Liver (tissue), 8 donors: ENCODE measurements at regions not wholly inside any gene's neighbourhood (a gene's known extent, or its start where the extent isn't known, plus 50 kb on each side); places are given as distances from the start of the nearest gene placed in this dataset.
A peak's percentile ranks its signal among the peaks of the same experiment; 100 is the strongest.

ENCODE experiments used
- DNase-seq: peaks from one replicate; pipeline ENCODE4 v3.0.0-alpha.2; 2017; ENCODE audit warnings: low spot score
- H3K27ac ChIP-seq, 2 donors: one replicate each; pipeline ENCODE4 v1.7.0; 2013; ENCODE audit warnings: inconsistent platforms in 2 of 2, low read length in 2 of 2, control low read depth in 1 of 2, low read depth in 1 of 2, mild to moderate bottlenecking in 1 of 2
- H3K27me3 ChIP-seq, 4 donors: one replicate each; pipeline versions ENCODE4 v1.6.1 to v1.7.0; 2013; ENCODE audit warnings: low read length in 3 of 4, inconsistent platforms in 1 of 4, mild to moderate bottlenecking in 1 of 4, moderate library complexity in 1 of 4; ENCODE audit not compliant: control insufficient read depth in 4 of 4, insufficient read depth in 4 of 4
- H3K36me3 ChIP-seq, 4 donors: one replicate each; pipeline versions ENCODE4 v1.6.1 to v1.7.0; 2013; ENCODE audit warnings: low read length in 3 of 4, mild to moderate bottlenecking in 3 of 4, low read depth in 1 of 4, moderate library complexity in 1 of 4; ENCODE audit not compliant: control insufficient read depth in 4 of 4, insufficient read depth in 3 of 4
- H3K4me1 ChIP-seq, 4 donors: one replicate each; pipeline versions ENCODE4 v1.6.1 to v1.7.0; 2013; ENCODE audit warnings: low read length in 3 of 4, mild to moderate bottlenecking in 3 of 4, moderate library complexity in 1 of 4; ENCODE audit not compliant: control insufficient read depth in 4 of 4, insufficient read depth in 4 of 4
- H3K4me3 ChIP-seq, 3 donors: one replicate each; pipeline versions ENCODE4 v1.6.1 to v1.7.0; 2013; ENCODE audit warnings: low read length in 3 of 3, control low read depth in 1 of 3, low read depth in 1 of 3, mild to moderate bottlenecking in 1 of 3
- H3K9ac ChIP-seq, 2 donors: one replicate each; pipeline ENCODE4 v1.7.0; 2013; ENCODE audit warnings: low read length in 2 of 2, mild to moderate bottlenecking in 2 of 2, moderate library complexity in 2 of 2, control low read depth in 1 of 2, low read depth in 1 of 2
- H3K9me3 ChIP-seq, 4 donors: one replicate each; pipeline versions ENCODE4 v1.6.1 to v1.7.0; 2013; ENCODE audit warnings: low read length in 3 of 4; ENCODE audit not compliant: control insufficient read depth in 4 of 4
- EGR1 ChIP-seq, 2 donors: IDR thresholded peaks; 2 replicates each; pipeline ENCODE4 v1.6.1; 2016 to 2018; ENCODE audit warnings: antibody characterized with exemption in 2 of 2, low read depth in 2 of 2
- FOXA1 ChIP-seq: IDR thresholded peaks from 2 replicates; pipeline ENCODE4 v1.6.1; 2016; ENCODE audit warnings: antibody characterized with exemption
- FOXA2 ChIP-seq: IDR thresholded peaks from 2 replicates; pipeline ENCODE4 v1.6.1; 2016; ENCODE audit warnings: antibody characterized with exemption
- HNF4A ChIP-seq, 2 donors: conservative IDR thresholded peaks; 2 replicates each; pipeline ENCODE4 v1.6.1; 2016; ENCODE audit warnings: antibody characterized with exemption in 2 of 2, mild to moderate bottlenecking in 2 of 2
- HNF4G ChIP-seq: IDR thresholded peaks from 2 replicates; pipeline ENCODE4 v1.6.1; 2016; ENCODE audit warnings: antibody characterized with exemption
- JUND ChIP-seq, 2 donors: IDR thresholded peaks; 2 replicates each; pipeline ENCODE4 v1.6.1; 2016; ENCODE audit warnings: antibody characterized with exemption in 2 of 2
- NR2F2 ChIP-seq: IDR thresholded peaks from 2 replicates; pipeline ENCODE4 v1.6.1; 2016; ENCODE audit warnings: antibody characterized with exemption
- RAD21 ChIP-seq, 2 donors: IDR thresholded peaks; 2 replicates each; pipeline ENCODE4 v1.6.1; 2016; ENCODE audit warnings: antibody characterized with exemption in 2 of 2, mild to moderate bottlenecking in 2 of 2
- SP1 ChIP-seq: IDR thresholded peaks from 2 replicates; pipeline ENCODE4 v1.6.1; 2018; ENCODE audit warnings: antibody characterized with exemption, mild to moderate bottlenecking
- TAF1 ChIP-seq: conservative IDR thresholded peaks from 2 replicates; pipeline ENCODE4 v1.6.1; 2016; ENCODE audit warnings: antibody characterized with exemption, mild to moderate bottlenecking
- YY1 ChIP-seq: IDR thresholded peaks from 2 replicates; pipeline ENCODE4 v1.6.1; 2016; ENCODE audit warnings: antibody characterized with exemption, mild to moderate bottlenecking
- WGBS: extraction: QIAGEN DNeasy Blood & Tissue Kit; methylation state at CpG from one replicate; pipeline ENCODE4 v1.1.7; 2013; 5-methylcytosine and 5-hydroxymethylcytosine counted together
- TF ChIP-seq, protein P1 (sequence below): IDR thresholded peaks from 2 replicates; pipeline ENCODE4 v1.6.1; 2016; ENCODE audit warnings: antibody characterized with exemption, mild to moderate bottlenecking
- TF ChIP-seq, protein P2 (sequence below): IDR thresholded peaks from 2 replicates; pipeline ENCODE4 v1.6.1; 2016; ENCODE audit warnings: antibody characterized with exemption
- TF ChIP-seq, protein P3 (sequence below): fragments of 150-350 bp; IDR thresholded peaks from 2 replicates; pipeline ENCODE4 v1.5.1; 2017; ENCODE audit warnings: improper control_type of control experiment, low read depth, low read length; ENCODE audit not compliant: missing input control
- TF ChIP-seq, protein P4 (sequence below): IDR thresholded peaks from 2 replicates; pipeline ENCODE4 v1.6.1; 2016; ENCODE audit warnings: antibody characterized with exemption
- TF ChIP-seq, protein P5 (sequence below): IDR thresholded peaks from 2 replicates; pipeline ENCODE4 v1.6.1; 2016; ENCODE audit warnings: antibody characterized with exemption
- donor health status: healthy.
- donor health status: healthy.
- donor health status: healthy.
- donor health status: healthy.
- donor health status: healthy.

DNA sequence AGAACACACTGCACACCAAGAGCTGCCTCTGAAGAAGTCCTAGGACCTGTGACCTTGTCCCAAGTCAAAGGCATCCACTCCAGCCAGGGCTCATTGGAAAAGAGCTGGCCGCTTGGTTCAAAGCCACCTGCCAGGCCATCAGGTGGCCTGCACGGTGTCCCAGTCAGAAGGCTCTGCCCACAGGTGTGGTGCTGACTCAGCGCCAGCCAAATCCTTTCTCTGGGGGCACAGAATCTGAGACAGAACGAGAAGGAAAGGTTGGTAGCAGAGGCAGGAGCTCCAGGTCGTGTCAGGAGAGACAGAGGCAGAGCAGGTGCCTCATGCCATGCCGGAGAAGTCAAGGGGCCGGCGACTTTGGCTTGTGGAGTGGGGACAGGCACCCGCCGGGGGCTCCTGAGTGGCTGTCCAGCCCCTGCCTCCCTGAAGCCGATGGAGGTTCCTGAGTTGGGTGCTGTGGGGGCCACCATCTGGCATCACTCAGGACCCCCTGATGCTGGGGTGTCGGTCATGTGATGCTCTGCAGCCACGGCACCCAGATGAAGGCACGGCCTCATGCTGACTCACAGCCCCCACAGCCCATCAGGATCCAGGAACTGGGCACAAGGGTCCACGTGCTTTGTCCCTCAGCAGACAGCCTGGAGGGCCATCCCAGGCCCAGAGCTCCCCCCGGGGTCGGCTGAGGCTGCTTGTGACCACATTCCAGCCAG lies 128.1 kb upstream of the FOXF1 start:
- Histone ChIP-seq H3K4me3 (no peak overlapping the region), H3K9ac (no peak overlapping the region), H3K9me3 (no peaks in the 10 kb centered on the region), H3K27ac (no peak overlapping the region), H3K4me1 (no peaks in the 10 kb centered on the region), H3K27me3 (peaks cover 0 to 2% (median 0%) of the 10 kb centered on the region in 4 donors), H3K36me3 (no peaks in the 10 kb centered on the region)
- no peak for DNase-seq
- TF ChIP-seq JUND (IDR thresholded peaks at IDR 0.05) (no peak), NR2F2 (no peak), TAF1 (no peak), FOXA1 (no peak), YY1 (no peak), FOXA2 (no peak), SP1 (no peak)
- TF ChIP-seq, protein P1, sequence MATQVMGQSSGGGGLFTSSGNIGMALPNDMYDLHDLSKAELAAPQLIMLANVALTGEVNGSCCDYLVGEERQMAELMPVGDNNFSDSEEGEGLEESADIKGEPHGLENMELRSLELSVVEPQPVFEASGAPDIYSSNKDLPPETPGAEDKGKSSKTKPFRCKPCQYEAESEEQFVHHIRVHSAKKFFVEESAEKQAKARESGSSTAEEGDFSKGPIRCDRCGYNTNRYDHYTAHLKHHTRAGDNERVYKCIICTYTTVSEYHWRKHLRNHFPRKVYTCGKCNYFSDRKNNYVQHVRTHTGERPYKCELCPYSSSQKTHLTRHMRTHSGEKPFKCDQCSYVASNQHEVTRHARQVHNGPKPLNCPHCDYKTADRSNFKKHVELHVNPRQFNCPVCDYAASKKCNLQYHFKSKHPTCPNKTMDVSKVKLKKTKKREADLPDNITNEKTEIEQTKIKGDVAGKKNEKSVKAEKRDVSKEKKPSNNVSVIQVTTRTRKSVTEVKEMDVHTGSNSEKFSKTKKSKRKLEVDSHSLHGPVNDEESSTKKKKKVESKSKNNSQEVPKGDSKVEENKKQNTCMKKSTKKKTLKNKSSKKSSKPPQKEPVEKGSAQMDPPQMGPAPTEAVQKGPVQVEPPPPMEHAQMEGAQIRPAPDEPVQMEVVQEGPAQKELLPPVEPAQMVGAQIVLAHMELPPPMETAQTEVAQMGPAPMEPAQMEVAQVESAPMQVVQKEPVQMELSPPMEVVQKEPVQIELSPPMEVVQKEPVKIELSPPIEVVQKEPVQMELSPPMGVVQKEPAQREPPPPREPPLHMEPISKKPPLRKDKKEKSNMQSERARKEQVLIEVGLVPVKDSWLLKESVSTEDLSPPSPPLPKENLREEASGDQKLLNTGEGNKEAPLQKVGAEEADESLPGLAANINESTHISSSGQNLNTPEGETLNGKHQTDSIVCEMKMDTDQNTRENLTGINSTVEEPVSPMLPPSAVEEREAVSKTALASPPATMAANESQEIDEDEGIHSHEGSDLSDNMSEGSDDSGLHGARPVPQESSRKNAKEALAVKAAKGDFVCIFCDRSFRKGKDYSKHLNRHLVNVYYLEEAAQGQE: no peak
- TF ChIP-seq, protein P2, sequence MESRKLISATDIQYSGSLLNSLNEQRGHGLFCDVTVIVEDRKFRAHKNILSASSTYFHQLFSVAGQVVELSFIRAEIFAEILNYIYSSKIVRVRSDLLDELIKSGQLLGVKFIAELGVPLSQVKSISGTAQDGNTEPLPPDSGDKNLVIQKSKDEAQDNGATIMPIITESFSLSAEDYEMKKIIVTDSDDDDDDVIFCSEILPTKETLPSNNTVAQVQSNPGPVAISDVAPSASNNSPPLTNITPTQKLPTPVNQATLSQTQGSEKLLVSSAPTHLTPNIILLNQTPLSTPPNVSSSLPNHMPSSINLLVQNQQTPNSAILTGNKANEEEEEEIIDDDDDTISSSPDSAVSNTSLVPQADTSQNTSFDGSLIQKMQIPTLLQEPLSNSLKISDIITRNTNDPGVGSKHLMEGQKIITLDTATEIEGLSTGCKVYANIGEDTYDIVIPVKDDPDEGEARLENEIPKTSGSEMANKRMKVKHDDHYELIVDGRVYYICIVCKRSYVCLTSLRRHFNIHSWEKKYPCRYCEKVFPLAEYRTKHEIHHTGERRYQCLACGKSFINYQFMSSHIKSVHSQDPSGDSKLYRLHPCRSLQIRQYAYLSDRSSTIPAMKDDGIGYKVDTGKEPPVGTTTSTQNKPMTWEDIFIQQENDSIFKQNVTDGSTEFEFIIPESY: no peak
- TF ChIP-seq, protein P3, sequence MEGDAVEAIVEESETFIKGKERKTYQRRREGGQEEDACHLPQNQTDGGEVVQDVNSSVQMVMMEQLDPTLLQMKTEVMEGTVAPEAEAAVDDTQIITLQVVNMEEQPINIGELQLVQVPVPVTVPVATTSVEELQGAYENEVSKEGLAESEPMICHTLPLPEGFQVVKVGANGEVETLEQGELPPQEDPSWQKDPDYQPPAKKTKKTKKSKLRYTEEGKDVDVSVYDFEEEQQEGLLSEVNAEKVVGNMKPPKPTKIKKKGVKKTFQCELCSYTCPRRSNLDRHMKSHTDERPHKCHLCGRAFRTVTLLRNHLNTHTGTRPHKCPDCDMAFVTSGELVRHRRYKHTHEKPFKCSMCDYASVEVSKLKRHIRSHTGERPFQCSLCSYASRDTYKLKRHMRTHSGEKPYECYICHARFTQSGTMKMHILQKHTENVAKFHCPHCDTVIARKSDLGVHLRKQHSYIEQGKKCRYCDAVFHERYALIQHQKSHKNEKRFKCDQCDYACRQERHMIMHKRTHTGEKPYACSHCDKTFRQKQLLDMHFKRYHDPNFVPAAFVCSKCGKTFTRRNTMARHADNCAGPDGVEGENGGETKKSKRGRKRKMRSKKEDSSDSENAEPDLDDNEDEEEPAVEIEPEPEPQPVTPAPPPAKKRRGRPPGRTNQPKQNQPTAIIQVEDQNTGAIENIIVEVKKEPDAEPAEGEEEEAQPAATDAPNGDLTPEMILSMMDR: no peak
- TF ChIP-seq, protein P4, sequence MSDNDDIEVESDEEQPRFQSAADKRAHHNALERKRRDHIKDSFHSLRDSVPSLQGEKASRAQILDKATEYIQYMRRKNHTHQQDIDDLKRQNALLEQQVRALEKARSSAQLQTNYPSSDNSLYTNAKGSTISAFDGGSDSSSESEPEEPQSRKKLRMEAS: no peak
- TF ChIP-seq, protein P5, sequence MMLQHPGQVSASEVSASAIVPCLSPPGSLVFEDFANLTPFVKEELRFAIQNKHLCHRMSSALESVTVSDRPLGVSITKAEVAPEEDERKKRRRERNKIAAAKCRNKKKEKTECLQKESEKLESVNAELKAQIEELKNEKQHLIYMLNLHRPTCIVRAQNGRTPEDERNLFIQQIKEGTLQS: no peak
- WGBS: 71% methylated on average over 17 of the region's 17 CpGs

DNA sequence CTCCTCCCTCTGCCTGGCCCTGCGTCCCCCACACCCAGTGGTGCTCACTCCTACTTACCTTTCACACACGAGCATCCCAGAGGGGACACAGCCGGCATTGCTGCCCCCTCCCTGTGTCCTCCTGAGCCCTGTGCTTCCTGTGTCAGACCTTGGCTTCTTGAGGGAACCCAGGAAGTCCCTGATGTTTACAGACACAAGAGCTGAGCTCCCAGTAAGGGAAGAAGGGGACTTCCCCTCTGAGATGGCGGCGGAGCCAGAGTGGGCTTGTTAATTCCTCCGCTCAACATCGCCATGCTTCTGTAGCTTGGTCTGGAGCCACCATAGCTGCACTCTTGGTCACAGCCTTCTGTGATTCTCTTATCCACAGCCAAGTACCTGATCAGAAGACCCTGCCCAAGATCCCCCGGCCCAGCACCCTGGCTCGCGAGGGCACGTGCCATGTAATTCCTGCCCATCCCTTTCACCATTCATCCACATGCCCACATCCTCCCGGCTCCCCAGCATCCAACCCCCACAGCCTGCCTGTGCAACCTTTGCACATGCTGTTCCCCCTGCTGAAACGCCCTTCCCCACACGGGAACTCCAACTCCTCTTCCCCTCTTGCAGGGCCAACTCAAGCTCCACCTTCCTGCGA lies 127.4 kb upstream of the FOXF1 start:
- Histone ChIP-seq H3K9ac (no peak overlapping the region), H3K4me3 (no peak overlapping the region), H3K36me3 (no peaks in the 10 kb centered on the region), H3K27ac (peak overlapping the region; percentile 28 to 51), H3K27me3 (peaks cover 0 to 4% (median under 1%) of the 10 kb centered on the region in 4 donors), H3K4me1 (no peaks in the 10 kb centered on the region), H3K9me3 (no peaks in the 10 kb centered on the region)
- no peak for DNase-seq
- WGBS: 71% methylated on average over 15 of the region's 15 CpGs
- no peak for TF ChIP-seq JUND (IDR thresholded peaks at IDR 0.05)
- TF ChIP-seq HNF4A (conservative IDR thresholded peaks at IDR 0.05): no peak
- no peak for TF ChIP-seq RAD21 (IDR thresholded peaks at IDR 0.05)
- TF ChIP-seq HNF4G: no peak
- TF ChIP-seq, protein P5: no peak
- TF ChIP-seq EGR1 (IDR thresholded peaks at IDR 0.05; ENCODE audit: low read depth in 2 of 2): no peak
- TF ChIP-seq, protein P2: no peak
- no peak for TF ChIP-seq YY1
- TF ChIP-seq, protein P1: no peak
- TF ChIP-seq, protein P4: no peak
- no peak for TF ChIP-seq NR2F2
